Ishikawa (cell line): ENCODE measurements at regions not wholly inside any gene's neighbourhood (a gene's known extent, or its start where the extent isn't known, plus 50 kb on each side); places are given as distances from the start of the nearest gene placed in this dataset.

ENCODE experiments used
- CEBPB ChIP-seq: IDR thresholded peaks from 2 replicates; pipeline ENCODE4 v1.6.1; 2012
- CREB1 ChIP-seq: IDR thresholded peaks from 2 replicates; pipeline ENCODE4 v1.6.1; 2012; ENCODE audit warnings: low read depth
- EGR1 ChIP-seq: IDR thresholded peaks from 2 replicates; pipeline ENCODE4 v1.6.1; 2012
- EP300 ChIP-seq: IDR thresholded peaks from 2 replicates; pipeline ENCODE4 v1.6.1; 2012; ENCODE audit warnings: borderline replicate concordance
- FOXM1 ChIP-seq: IDR thresholded peaks from 2 replicates; pipeline ENCODE4 v1.6.1; 2012; ENCODE audit warnings: low read depth, borderline replicate concordance
- MAX ChIP-seq: IDR thresholded peaks from 2 replicates; pipeline ENCODE4 v1.6.1; 2012
- NFIC ChIP-seq: IDR thresholded peaks from 2 replicates; pipeline ENCODE4 v1.6.1; 2012
- RAD21 ChIP-seq: IDR thresholded peaks from 2 replicates; pipeline ENCODE4 v1.6.1; 2012; ENCODE audit warnings: low read depth
- REST ChIP-seq: IDR thresholded peaks from 2 replicates; pipeline ENCODE4 v1.6.1; 2012; ENCODE audit warnings: low read depth, mild to moderate bottlenecking
- TAF1 ChIP-seq: IDR thresholded peaks from 2 replicates; pipeline ENCODE4 v1.6.1; 2012; ENCODE audit warnings: low read depth, mild to moderate bottlenecking
- TCF12 ChIP-seq: IDR thresholded peaks from 2 replicates; pipeline ENCODE4 v1.6.1; 2012; ENCODE audit warnings: low read depth
- TEAD4 ChIP-seq: IDR thresholded peaks from 2 replicates; pipeline ENCODE4 v1.6.1; 2012
- YY1 ChIP-seq: IDR thresholded peaks from 2 replicates; pipeline ENCODE4 v1.6.1; 2012; ENCODE audit warnings: low read depth
- ZBTB7A ChIP-seq: IDR thresholded peaks from 2 replicates; pipeline ENCODE4 v1.6.1; 2012; ENCODE audit warnings: low read depth
- TF ChIP-seq, protein P1 (sequence below): IDR thresholded peaks from 2 replicates; pipeline ENCODE4 v1.6.1; 2012

GRCh38 chr12:78719721-78720120 is 144.9 kb upstream of the SYT1 start:
- TF ChIP-seq TEAD4 (no peak), FOXM1 (no peak), CEBPB (no peak), REST (no peak), TCF12 (no peak), CREB1 (no peak), NFIC (no peak)

DNA sequence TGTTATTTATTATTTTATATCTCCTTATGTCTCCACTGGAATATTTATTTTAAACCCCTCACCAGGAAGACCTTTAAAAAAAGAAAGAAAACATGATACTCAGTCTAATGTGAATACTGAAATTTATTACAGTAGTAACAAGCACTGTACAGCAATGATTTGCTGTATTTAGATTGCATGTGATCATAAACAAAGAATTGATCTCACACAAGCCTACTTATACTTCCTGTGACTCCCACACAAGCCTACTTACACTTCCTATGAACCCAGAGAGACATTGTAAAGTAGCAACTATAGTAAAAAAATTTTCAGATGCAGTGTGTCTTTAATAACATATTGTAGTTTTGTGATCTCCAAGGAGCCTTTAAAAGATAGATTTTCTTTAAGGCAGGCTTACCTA is 142.7 kb upstream of the SYT1 start:
- no peak for TF ChIP-seq MAX

DNA sequence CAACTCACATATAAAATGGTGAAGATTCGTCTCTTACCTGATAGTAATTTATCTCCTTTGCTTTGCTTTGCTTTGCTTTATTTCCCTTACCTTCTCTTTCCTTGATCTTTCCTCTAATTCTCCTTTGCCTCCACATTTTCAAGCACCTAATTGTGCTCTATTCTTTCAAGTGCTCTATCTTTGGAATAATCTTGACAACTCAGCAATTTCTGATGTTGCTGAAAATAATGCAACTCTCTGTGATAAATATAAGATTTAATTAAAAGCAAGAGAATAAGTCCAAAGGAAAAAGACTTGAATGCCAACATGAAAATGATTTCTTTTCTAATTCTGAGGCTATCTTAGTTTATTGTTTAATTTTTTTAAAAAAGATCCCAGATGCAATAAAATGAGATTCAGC is 139.5 kb upstream of the SYT1 start:
- TF ChIP-seq REST (no peak), MAX (no peak), EGR1 (no peak)

- TF ChIP-seq TCF12 = no peak
- no peak for TF ChIP-seq EP300
- no peak for TF ChIP-seq RAD21
- no peak for TF ChIP-seq CREB1
Observed at GRCh38 chr12:78725951-78726580, 138.5 kb upstream of the SYT1 start.

- TF ChIP-seq CEBPB (no peak), TEAD4 (no peak), YY1 (no peak), EP300 (no peak), RAD21 (no peak), FOXM1 (no peak)
Observed at GRCh38 chr12:78726854-78727253, 137.7 kb upstream of the SYT1 start.

DNA sequence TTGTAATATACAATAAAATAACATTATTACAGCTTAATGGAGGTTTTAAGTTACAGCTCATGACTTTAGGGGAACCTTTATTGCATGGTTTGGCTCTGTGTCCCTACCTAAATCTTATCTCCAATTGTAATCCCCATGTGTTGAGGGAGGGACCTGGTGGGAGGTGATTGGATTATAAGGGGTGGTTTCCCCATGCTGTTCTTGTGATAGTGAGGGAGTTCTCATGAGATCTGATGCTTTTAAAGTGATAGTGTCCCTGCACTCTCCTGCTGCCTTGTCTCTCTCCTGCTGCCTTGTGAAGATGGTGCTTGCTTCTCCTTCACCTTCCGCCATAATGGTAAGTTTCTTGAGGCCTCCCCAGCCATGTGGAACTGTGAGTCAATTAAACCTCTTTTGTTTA is 132.1 kb upstream of the SYT1 start:
- TF ChIP-seq EP300 (no peak), YY1 (no peak), EGR1 (no peak), CEBPB (no peak), TEAD4 (no peak), TAF1 (no peak), RAD21 (no peak), TCF12 (no peak), ZBTB7A (no peak), MAX (no peak), FOXM1 (no peak), NFIC (no peak), CREB1 (no peak)
- TF ChIP-seq, protein P1, sequence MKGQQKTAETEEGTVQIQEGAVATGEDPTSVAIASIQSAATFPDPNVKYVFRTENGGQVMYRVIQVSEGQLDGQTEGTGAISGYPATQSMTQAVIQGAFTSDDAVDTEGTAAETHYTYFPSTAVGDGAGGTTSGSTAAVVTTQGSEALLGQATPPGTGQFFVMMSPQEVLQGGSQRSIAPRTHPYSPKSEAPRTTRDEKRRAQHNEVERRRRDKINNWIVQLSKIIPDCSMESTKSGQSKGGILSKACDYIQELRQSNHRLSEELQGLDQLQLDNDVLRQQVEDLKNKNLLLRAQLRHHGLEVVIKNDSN = no peak

DNA sequence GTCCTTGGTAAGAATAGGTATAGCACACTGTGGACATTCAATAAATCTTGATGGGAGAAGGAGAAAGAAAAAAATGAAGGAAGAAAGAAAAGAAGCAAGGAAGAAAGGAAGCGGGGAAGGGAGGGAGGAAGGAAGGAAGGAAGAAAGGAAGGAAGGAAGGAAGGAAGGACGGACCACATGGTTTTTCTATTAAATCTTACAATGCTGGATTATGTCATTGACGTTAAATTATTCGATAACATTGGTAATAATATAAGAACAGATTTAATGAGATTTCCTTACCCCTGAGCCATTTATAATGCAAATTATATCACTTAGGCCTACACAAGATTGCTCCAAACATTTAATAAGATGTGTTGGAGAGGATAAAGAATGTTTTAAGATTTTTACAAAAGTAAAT is 124.9 kb upstream of the SYT1 start:
- no peak for TF ChIP-seq TCF12
- no peak for TF ChIP-seq CREB1
- no peak for TF ChIP-seq EGR1
- TF ChIP-seq TEAD4 = no peak
- TF ChIP-seq MAX = no peak
- no peak for TF ChIP-seq REST
- no peak for TF ChIP-seq ZBTB7A
- no peak for TF ChIP-seq EP300
- TF ChIP-seq, protein P1 = no peak
- no peak for TF ChIP-seq NFIC
- TF ChIP-seq YY1 = no peak
- TF ChIP-seq CEBPB = no peak
- no peak for TF ChIP-seq RAD21
